Hematopoietic multipotent progenitor cell treated with erythropoietin and hydrocortisone succinate and interleukin-3 and kit ligand, for 15 days (in vitro differentiated cells): ENCODE measurements at regions not wholly inside any gene's neighbourhood (a gene's known extent, or its start where the extent isn't known, plus 50 kb on each side); places are given as distances from the start of the nearest gene placed in this dataset.

Experiments used
- DNase-seq: peaks from one replicate; pipeline ENCODE4 v3.0.0-alpha.2; 2015; ENCODE audit warnings: low spot score

- DNase-seq: no peak
Measured at GRCh38 chr13:73751290-73751689, 382.9 kb downstream of the KLF12 start.

- DNase-seq: no peak
Measured at GRCh38 chr13:73748404-73748803, 385.8 kb downstream of the KLF12 start.

- no peak for DNase-seq
Measured at GRCh38 chr13:73745190-73745589, 389.0 kb downstream of the KLF12 start.

GRCh38 chr13:73742982-73743381, 391.2 kb downstream of the KLF12 start:
- no peak for DNase-seq

GRCh38 chr13:73741742-73742141, 392.5 kb downstream of the KLF12 start:
- no peak for DNase-seq

GRCh38 chr13:73741111-73741510, 393.1 kb downstream of the KLF12 start:
- DNase-seq: no peak

- DNase-seq: no peak
Measured at GRCh38 chr13:73740666-73741065, 393.5 kb downstream of the KLF12 start.

GRCh38 chr13:73739394-73739793, 394.8 kb downstream of the KLF12 start:
- DNase-seq: no peak

- DNase-seq: no peak
Measured at GRCh38 chr13:73738626-73739025, 395.6 kb downstream of the KLF12 start.

GRCh38 chr13:73737214-73737613, 397.0 kb downstream of the KLF12 start:
- DNase-seq: no peak

- no peak for DNase-seq
Measured at GRCh38 chr13:73733706-73734105, 400.5 kb downstream of the KLF12 start.

- DNase-seq: no peak
Measured at GRCh38 chr13:73732350-73732749, 401.9 kb downstream of the KLF12 start.

GRCh38 chr13:73731564-73731963, 402.6 kb downstream of the KLF12 start:
- no peak for DNase-seq

- DNase-seq: no peak
Measured at GRCh38 chr13:73730014-73730413, 404.2 kb downstream of the KLF12 start.

GRCh38 chr13:73729046-73729445, 405.2 kb downstream of the KLF12 start:
- DNase-seq: no peak

GRCh38 chr13:73722120-73722519, 412.1 kb downstream of the KLF12 start:
- DNase-seq: no peak

- no peak for DNase-seq
Measured at GRCh38 chr13:73721571-73721970, 412.6 kb downstream of the KLF12 start.

- DNase-seq: no peak
Measured at GRCh38 chr13:73720216-73720840, 413.9 kb downstream of the KLF12 start.

- no peak for DNase-seq
Measured at GRCh38 chr13:73718246-73718645, 416.0 kb downstream of the KLF12 start.

- DNase-seq: no peak
Measured at GRCh38 chr13:73717632-73718031, 416.6 kb downstream of the KLF12 start.

- no peak for DNase-seq
Measured at GRCh38 chr13:73715911-73716510, 418.2 kb downstream of the KLF12 start.

GRCh38 chr13:73715114-73715910, 418.9 kb downstream of the KLF12 start:
- no peak for DNase-seq

- no peak for DNase-seq
Measured at GRCh38 chr13:73714522-73714921, 419.7 kb downstream of the KLF12 start.
